B cell (primary cell): ENCODE measurements at regions not wholly inside any gene's neighbourhood (a gene's known extent, or its start where the extent isn't known, plus 50 kb on each side); places are given as distances from the start of the nearest gene placed in this dataset.

ENCODE experiments used
- ATAC-seq: fragments of 200-7000 bp; cut with Tn5 transposase; one replicate; pipeline ENCODE4 v1.10.0; 2021; ENCODE audit warnings: low read depth, mild to moderate bottlenecking, moderate number of reproducible peaks, moderate library complexity
- CTCF ChIA-PET: fragments of 350-600 bp; sonication (Branson Sonifier 250); formaldehyde crosslinking; loops from one replicate; lab custom pipeline; 2021; ENCODE audit warnings: antibody characterized with exemption, inconsistent platforms; lab: Charles Lee
- POLR2A ChIA-PET: fragments of 350-600 bp; sonication (Branson Sonifier 250); formaldehyde crosslinking; loops from one replicate; lab custom pipeline; 2021; ENCODE audit warnings: antibody characterized with exemption; lab: Charles Lee
- DNase-seq: peaks from one replicate; pipeline ENCODE4 v3.0.0; 2013
- H2AFZ ChIP-seq: 2 replicates; pipeline ENCODE4 v1.6.1; 2012; ENCODE audit warnings: mild to moderate bottlenecking, low read depth, low read length; ENCODE audit not compliant: insufficient read depth, poor library complexity, severe bottlenecking
- H3K27ac ChIP-seq, 2 donors: 1 replicate in 1 of 2; 2 replicates in 1 of 2; pipeline ENCODE4 v1.5.1; 2012 to 2013; ENCODE audit warnings: low read length in 2 of 2, mild to moderate bottlenecking in 2 of 2, moderate library complexity in 1 of 2
- H3K27me3 ChIP-seq, 4 experiments: fragments of 200-600 bp in 1 of 4; sonication (generic) in 1 of 4; replicated peaks in 1 of 4; 1 replicate in 2 of 4; 2 replicates in 2 of 4; pipeline versions ENCODE4 v1.6.1 to v1.7.0; 2013 to 2016; ENCODE audit warnings: low read length in 3 of 4, mild to moderate bottlenecking in 2 of 4, mixed read lengths in 1 of 4, moderate library complexity in 1 of 4; ENCODE audit not compliant: insufficient read depth in 4 of 4, control insufficient read depth in 3 of 4; ENCODE audit errors: control extremely low read depth in 1 of 4
- H3K36me3 ChIP-seq, 2 experiments: replicated peaks in 1 of 2; 1 replicate in 1 of 2; 2 replicates in 1 of 2; pipeline versions ENCODE4 v1.6.1 to v1.7.1; 2013; ENCODE audit warnings: low read length in 1 of 2; ENCODE audit not compliant: insufficient read depth in 2 of 2, control insufficient read depth in 1 of 2; ENCODE audit errors: control extremely low read depth in 1 of 2, extremely low read depth in 1 of 2
- H3K4me1 ChIP-seq, 2 donors: fragments of 200-600 bp in 1 of 2; sonication (generic) in 1 of 2; 1 replicate in 1 of 2; 2 replicates in 1 of 2; pipeline versions ENCODE4 v1.5.1 to v1.6.1; 2013 to 2017; ENCODE audit warnings: low read length in 2 of 2; ENCODE audit not compliant: control insufficient read depth in 2 of 2, insufficient read depth in 2 of 2
- H3K4me2 ChIP-seq: replicated peaks from 2 replicates; pipeline ENCODE3; 2012; ENCODE audit warnings: mild to moderate bottlenecking, low read depth, low read length; ENCODE audit not compliant: poor library complexity, severe bottlenecking
- H3K4me3 ChIP-seq, 5 experiments: fragments of 200-600 bp in 1 of 5; sonication (generic) in 1 of 5; 1 replicate in 3 of 5; 2 replicates in 2 of 5; pipeline versions ENCODE4 v1.5.1 to v1.7.0; 2011 to 2016; ENCODE audit warnings: low read length in 4 of 5, mild to moderate bottlenecking in 4 of 5, low read depth in 2 of 5, control low read depth in 1 of 5, moderate library complexity in 1 of 5; ENCODE audit not compliant: insufficient read depth in 1 of 5; ENCODE audit errors: control extremely low read depth in 1 of 5, extremely low read depth in 1 of 5
- H3K79me2 ChIP-seq: fragments of 200-600 bp; sonication (generic); one replicate; pipeline ENCODE4 v1.6.0; 2016; ENCODE audit warnings: low read length; ENCODE audit not compliant: control insufficient read depth, insufficient read depth
- H3K9ac ChIP-seq: fragments of 200-600 bp; sonication (generic); 2 replicates; pipeline ENCODE4 v1.6.1; 2017; ENCODE audit warnings: mild to moderate bottlenecking, low read length, moderate library complexity
- H3K9me3 ChIP-seq, 3 donors: one replicate each; pipeline versions ENCODE4 v1.6.1 to v1.7.1; 2013; ENCODE audit warnings: low read length in 2 of 3; ENCODE audit not compliant: control insufficient read depth in 2 of 3, insufficient read depth in 1 of 3; ENCODE audit errors: control extremely low read depth in 1 of 3
- H4K20me1 ChIP-seq: 2 replicates; pipeline ENCODE4 v1.6.0; 2012; ENCODE audit warnings: mild to moderate bottlenecking, low read length; ENCODE audit not compliant: insufficient read depth, control insufficient read depth, poor library complexity, severe bottlenecking
- H3K27ac Mint-ChIP-seq: one replicate; pipeline ENCODE4 v1.8.0; 2021; ENCODE audit warnings: mixed read lengths
- H3K27me3 Mint-ChIP-seq: one replicate; pipeline ENCODE4 v1.8.0; 2021; ENCODE audit warnings: mixed read lengths
- H3K4me1 Mint-ChIP-seq: one replicate; pipeline ENCODE4 v1.8.0; 2021; ENCODE audit warnings: mixed read lengths
- H3K4me3 Mint-ChIP-seq: one replicate; pipeline ENCODE4 v1.8.0; 2021; ENCODE audit warnings: mixed read lengths
- H3K9me3 Mint-ChIP-seq: one replicate; pipeline ENCODE4 v1.8.0; 2022; ENCODE audit warnings: mixed read lengths; ENCODE audit not compliant: insufficient read depth
- CTCF ChIP-seq: fragments of 200-600 bp; IDR thresholded peaks from one replicate; pipeline ENCODE4 v1.8.0; 2022; ENCODE audit warnings: antibody characterized with exemption, mild to moderate bottlenecking
- EZH2 ChIP-seq: IDR thresholded peaks from 2 replicates; pipeline ENCODE4 v1.6.1; 2012; ENCODE audit warnings: borderline replicate concordance, low read depth, mild to moderate bottlenecking, moderate library complexity, low read length; ENCODE audit not compliant: insufficient read depth, poor library complexity, severe bottlenecking
- WGBS: methylation state at CpG from one replicate; pipeline ENCODE4 v1.1.5; 2013; ENCODE audit warnings: missing lambda C conversion rate; ENCODE audit not compliant: insufficient coverage; 5-methylcytosine and 5-hydroxymethylcytosine counted together
- intact Hi-C: fragments of 100-400 bp; cut with micrococcal nuclease; formaldehyde crosslinking; loops from one replicate; pipeline ENCODE4 v1.10.0; 2022

GRCh38 chr4:92074839-92075238 is 228.9 kb upstream of the GRID2 start:
- H3K9me3 ChIP-seq, result peaks cover 0 to 22% (median 11%) of the 10 kb centered on the region in 3 donors
- H3K27ac Mint-ChIP-seq, result no peak overlapping the region
- no peaks in the 10 kb centered on the region for H3K4me1 Mint-ChIP-seq
- intact Hi-C loops, result no loop called here
- TF ChIP-seq CTCF (no peak), EZH2 (no peak)
- H3K27me3 ChIP-seq, result no peaks in the 10 kb centered on the region
- H3K79me2 ChIP-seq, result no peaks in the 10 kb centered on the region
- ATAC-seq (no peak), DNase-seq (no peak)
- peaks cover 11% of the 10 kb centered on the region for H3K9me3 Mint-ChIP-seq
- H4K20me1 ChIP-seq, result no peaks in the 10 kb centered on the region
- H3K9ac ChIP-seq, result no peak overlapping the region
- POLR2A ChIA-PET, result no interaction called here
- CTCF ChIA-PET, result no interaction called here
- no peak overlapping the region for H3K4me3 Mint-ChIP-seq
- H3K36me3 ChIP-seq, result no peaks in the 10 kb centered on the region
- no peaks in the 10 kb centered on the region for H3K4me1 ChIP-seq
- H3K4me3 ChIP-seq, result no peak overlapping the region
- no peaks in the 10 kb centered on the region for H3K27me3 Mint-ChIP-seq
- no peak overlapping the region for H3K27ac ChIP-seq
- no peak overlapping the region for H3K4me2 ChIP-seq
- H2AFZ ChIP-seq, result no peak overlapping the region

GRCh38 chr4:92090887-92091286 is 212.9 kb upstream of the GRID2 start:
- no peak overlapping the region for H3K27ac Mint-ChIP-seq
- no peaks in the 10 kb centered on the region for H3K36me3 ChIP-seq
- H3K9me3 ChIP-seq, result no peaks in the 10 kb centered on the region
- no peak overlapping the region for H3K4me3 Mint-ChIP-seq
- intact Hi-C loops, result no loop called here
- no peaks in the 10 kb centered on the region for H3K27me3 ChIP-seq
- H3K27ac ChIP-seq, result no peak overlapping the region
- no peaks in the 10 kb centered on the region for H3K4me1 ChIP-seq
- ATAC-seq (no peak), DNase-seq (no peak)
- H3K4me3 ChIP-seq, result no peak overlapping the region
- no peaks in the 10 kb centered on the region for H3K4me1 Mint-ChIP-seq
- H3K9me3 Mint-ChIP-seq, result peaks cover 2% of the 10 kb centered on the region
- ChIA-PET POLR2A (no interaction called here), CTCF (no interaction called here)
- no peaks in the 10 kb centered on the region for H4K20me1 ChIP-seq
- H3K9ac ChIP-seq, result no peak overlapping the region
- 100% methylated on average over 4 of the region's 7 CpGs for WGBS
- no peak overlapping the region for H3K4me2 ChIP-seq
- H3K79me2 ChIP-seq, result no peaks in the 10 kb centered on the region
- no peaks in the 10 kb centered on the region for H3K27me3 Mint-ChIP-seq
- no peak overlapping the region for H2AFZ ChIP-seq
- TF ChIP-seq CTCF, result no peak
- TF ChIP-seq EZH2, result no peak
